ENCODE measurements at regions not wholly inside any gene's neighbourhood (a gene's known extent, or its start where the extent isn't known, plus 50 kb on each side); places are given as distances from the start of the nearest gene placed in this dataset.

- DNase-seq (ENCODE audit: low spot score), result no peak
- no peak for ATAC-seq
Measured at GRCh38 chr6:9627916-9628315, 787.0 kb downstream of the TFAP2A start.

- no peak for ATAC-seq
- no peak for DNase-seq (ENCODE audit: low spot score)
Measured at GRCh38 chr6:9623985-9624384, 790.9 kb downstream of the TFAP2A start.

GRCh38 chr6:9623228-9623832 is 791.5 kb downstream of the TFAP2A start:
- no peak for ATAC-seq
- DNase-seq (ENCODE audit: low spot score), result no peak

DNA sequence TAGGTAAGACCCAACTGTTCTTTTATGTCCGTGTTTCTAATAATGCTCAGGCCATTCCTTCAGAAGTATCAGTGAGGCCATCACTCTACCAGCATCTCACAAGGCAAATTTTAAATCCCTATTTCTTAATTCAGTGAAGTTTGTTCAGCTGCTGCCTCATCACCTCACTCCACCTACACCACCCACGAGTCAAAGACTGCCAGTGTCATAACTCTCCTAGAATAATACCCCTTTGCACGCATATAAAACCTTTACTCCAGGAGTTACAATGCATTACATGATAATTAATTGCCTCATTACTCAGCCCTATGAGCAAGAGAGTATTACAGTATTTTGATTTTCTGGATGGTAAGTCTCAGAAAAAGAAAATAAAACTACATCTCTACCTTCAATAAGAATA is 793.6 kb downstream of the TFAP2A start:
- DNase-seq (ENCODE audit: low spot score) (no peak), ATAC-seq (no peak)

DNA sequence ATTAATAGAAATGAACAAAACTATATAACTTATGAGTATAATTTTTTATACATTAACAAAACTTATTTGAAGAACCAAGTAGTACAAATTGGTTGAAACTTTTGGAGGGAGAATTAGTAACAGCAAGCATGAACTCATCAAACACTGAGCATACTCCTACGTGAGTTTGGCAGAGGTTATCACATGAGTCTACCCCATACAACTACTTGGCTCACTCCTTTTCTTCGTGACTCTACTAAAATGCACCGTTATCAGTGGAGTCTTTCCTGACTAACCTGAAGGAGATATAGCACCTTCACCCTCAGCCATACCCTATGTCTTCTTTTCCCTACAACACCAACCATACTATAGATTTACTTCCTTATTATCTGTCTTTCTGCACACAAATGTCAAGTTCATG is 794.2 kb downstream of the TFAP2A start:
- DNase-seq (ENCODE audit: low spot score) (no peak), ATAC-seq (no peak)

DNA sequence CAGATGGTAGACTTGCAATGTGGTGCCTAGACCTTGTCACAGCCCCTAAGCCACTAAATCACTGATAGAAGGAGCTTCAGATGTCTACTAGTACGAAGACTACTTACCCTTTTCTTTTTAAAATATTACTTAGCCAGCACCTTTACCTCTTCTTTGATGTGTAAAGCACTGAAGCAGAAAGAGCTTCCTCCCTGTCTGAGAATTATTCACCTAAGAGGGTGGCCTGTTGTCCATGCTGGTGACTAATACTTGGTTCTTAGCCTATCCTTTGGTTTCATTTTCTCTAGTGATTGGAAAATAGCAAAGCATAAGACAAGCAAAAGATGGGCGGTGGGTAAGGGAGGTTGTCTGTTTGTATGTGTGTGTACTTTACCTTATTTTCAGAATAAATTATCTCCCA is 794.6 kb downstream of the TFAP2A start:
- ATAC-seq (no peak), DNase-seq (ENCODE audit: low spot score) (no peak)

DNA sequence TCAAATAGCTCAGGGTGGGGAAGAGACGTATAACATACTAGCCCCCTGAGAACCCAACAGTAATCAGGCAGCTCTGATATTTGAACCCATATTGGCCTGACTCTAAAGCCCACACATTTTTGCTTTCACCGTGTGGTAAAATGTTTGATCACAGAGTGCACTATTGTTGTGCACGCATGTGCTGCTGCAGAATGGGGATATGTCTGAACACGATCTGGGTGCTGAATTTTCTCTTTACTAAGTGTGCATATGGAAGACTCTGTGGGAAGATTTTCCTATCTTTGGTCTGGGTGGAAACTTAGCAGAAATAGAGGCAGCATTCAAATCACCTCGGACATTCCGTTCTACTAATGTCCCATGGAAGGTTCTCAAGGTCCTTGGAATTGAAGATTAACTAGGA is 800.1 kb downstream of the TFAP2A start:
- DNase-seq (ENCODE audit: low spot score) (no peak), ATAC-seq (no peak)

- no peak for DNase-seq (ENCODE audit: low spot score)
- no peak for ATAC-seq
Measured at GRCh38 chr6:9612489-9612888, 802.4 kb downstream of the TFAP2A start.

GRCh38 chr6:9610620-9611415 is 804.1 kb downstream of the TFAP2A start:
- ATAC-seq, result no peak
- DNase-seq (ENCODE audit: low spot score), result no peak

- ATAC-seq (no peak), DNase-seq (ENCODE audit: low spot score) (no peak)
Measured at GRCh38 chr6:9606435-9607134, 808.3 kb downstream of the TFAP2A start.

GRCh38 chr6:9594746-9595145 is 820.1 kb downstream of the TFAP2A start:
- ATAC-seq (no peak), DNase-seq (ENCODE audit: low spot score) (no peak)

- no peak for ATAC-seq
- DNase-seq (ENCODE audit: low spot score), result no peak
Measured at GRCh38 chr6:9593554-9593953, 821.3 kb downstream of the TFAP2A start.

- no peak for ATAC-seq
- DNase-seq (ENCODE audit: low spot score), result no peak
Measured at GRCh38 chr6:9583753-9584352, 831.0 kb downstream of the TFAP2A start.

GRCh38 chr6:9581155-9581554 is 833.7 kb downstream of the TFAP2A start:
- ATAC-seq (no peak), DNase-seq (ENCODE audit: low spot score) (no peak)

GRCh38 chr6:9576521-9576920 is 838.4 kb downstream of the TFAP2A start:
- no peak for ATAC-seq
- DNase-seq (ENCODE audit: low spot score), result no peak

- ATAC-seq, result no peak
- no peak for DNase-seq (ENCODE audit: low spot score)
Measured at GRCh38 chr6:9566096-9566495, 848.8 kb downstream of the TFAP2A start.

DNA sequence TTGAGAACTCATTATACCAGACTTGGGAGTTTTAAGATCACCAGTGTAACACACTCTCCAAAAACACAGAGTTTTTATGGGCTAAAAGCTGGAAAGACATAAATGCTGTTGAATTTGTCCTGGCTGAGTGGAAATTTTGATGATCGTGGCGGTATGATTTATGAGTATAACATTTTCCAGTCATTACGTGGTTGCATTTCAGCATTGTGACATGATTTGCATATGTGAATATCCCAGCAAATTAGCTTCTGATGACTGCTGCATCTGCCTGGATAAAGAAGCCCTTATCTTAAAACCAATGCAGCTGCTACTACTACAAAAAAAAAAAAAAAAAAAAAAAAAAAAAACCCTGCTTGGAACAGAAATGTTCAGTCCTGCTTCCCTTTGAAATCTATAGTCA is 850.9 kb downstream of the TFAP2A start:
- ATAC-seq, result no peak
- DNase-seq (ENCODE audit: low spot score), result no peak

- ATAC-seq (no peak), DNase-seq (ENCODE audit: low spot score) (no peak)
Measured at GRCh38 chr6:9563568-9563967, 851.3 kb downstream of the TFAP2A start.

DNA sequence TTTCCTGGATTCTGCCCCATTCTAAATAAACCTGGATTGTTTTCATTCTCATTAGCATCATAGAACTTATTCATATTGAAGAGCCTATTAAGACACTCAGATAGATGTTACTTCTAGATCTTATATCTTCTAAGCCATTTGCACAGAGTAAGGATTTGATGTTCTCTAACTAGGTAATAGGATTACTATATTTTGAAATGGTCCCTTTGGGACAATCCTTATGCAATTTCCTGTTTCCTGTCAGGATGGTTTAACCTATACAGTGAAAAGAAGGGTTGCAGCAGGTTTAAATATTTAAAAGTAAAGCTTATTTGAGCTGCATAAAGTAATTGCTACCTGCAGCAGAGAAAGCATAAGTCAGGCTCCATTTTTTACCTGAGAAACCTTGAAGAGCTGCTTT is 860.1 kb downstream of the TFAP2A start:
- ATAC-seq (no peak), DNase-seq (ENCODE audit: low spot score) (no peak)

DNA sequence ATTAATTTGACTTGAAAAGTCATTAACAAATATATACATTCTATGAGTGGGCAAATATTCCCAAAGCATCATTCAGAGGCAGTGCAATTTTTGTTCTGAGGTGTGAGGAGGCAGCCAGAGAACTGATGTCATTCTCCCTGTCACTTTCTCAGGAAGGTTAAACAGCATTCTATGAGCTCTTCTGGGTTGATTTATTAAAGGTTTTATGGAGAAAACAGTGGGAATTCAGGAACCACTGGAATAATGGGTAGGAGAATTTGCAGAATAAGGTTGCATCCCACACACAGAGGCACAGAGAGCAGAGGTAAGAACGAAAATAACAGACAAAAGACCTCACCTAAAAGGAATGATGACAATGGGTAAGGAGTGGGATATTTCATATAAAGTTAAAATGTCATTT is 860.6 kb downstream of the TFAP2A start:
- DNase-seq (ENCODE audit: low spot score), result no peak
- no peak for ATAC-seq

DNA sequence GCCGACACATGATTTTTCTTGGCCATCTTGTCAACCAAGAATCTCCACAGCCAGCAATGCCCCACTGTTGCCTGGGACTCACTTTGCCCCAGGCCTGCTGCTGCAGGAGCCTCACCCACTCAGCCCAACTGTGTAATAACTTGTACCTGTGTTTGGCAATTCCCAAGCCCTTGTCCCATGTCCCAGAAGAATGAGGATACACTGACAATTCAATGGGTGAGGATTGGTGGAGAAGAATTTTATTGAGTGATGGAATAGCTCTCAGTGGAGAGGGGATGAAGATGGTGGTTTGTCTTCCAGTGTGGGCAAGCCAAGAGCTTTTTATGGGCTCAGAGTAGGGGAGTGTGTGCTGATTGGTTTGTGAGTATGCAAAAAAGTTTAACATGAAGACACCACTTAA is 861.9 kb downstream of the TFAP2A start:
- ATAC-seq, result no peak
- no peak for DNase-seq (ENCODE audit: low spot score)

DNA sequence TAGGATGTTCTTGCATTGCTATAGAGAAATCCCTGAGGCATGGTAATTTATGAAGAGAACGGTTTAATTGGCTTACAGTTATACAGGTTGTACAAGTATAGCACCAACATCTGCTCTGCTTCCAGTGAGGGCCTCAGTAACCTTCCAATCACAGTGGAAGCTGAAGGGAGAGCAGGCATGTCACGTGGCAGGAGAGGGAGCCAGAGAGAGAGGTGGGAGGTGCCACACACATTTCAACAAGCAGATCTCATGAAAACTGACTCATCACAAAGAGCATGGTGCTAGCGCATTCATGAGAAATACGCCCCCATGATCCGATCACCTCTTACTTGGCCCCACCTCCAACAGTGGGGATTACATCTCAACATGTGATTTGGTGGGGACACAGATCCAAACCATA is 871.2 kb downstream of the TFAP2A start:
- ATAC-seq (no peak), DNase-seq (ENCODE audit: low spot score) (no peak)
